ENCODE measurements at regions not wholly inside any gene's neighbourhood (a gene's known extent, or its start where the extent isn't known, plus 50 kb on each side); places are given as distances from the start of the nearest gene placed in this dataset.

DNA sequence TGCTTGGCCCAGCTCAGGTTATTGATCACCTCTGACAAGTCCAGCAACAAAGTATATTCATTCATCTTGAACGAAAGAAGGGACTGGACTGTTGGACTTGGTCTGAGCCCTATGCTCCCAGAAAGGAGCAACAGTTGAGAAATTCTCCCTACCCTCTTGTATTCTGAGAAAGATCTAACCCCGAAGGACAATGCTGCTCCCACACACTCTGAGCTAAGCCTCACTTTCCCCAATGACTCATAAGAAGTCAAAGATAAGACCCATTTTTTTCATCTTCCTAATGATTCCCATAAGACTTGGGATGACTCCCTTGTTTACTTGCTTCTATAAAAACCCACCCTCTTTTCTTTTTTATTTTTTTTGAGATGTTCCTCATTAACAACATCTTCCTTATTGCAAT, 549.4 kb upstream of the MDFIC2 start:
- TF ChIP-seq, protein P1, sequence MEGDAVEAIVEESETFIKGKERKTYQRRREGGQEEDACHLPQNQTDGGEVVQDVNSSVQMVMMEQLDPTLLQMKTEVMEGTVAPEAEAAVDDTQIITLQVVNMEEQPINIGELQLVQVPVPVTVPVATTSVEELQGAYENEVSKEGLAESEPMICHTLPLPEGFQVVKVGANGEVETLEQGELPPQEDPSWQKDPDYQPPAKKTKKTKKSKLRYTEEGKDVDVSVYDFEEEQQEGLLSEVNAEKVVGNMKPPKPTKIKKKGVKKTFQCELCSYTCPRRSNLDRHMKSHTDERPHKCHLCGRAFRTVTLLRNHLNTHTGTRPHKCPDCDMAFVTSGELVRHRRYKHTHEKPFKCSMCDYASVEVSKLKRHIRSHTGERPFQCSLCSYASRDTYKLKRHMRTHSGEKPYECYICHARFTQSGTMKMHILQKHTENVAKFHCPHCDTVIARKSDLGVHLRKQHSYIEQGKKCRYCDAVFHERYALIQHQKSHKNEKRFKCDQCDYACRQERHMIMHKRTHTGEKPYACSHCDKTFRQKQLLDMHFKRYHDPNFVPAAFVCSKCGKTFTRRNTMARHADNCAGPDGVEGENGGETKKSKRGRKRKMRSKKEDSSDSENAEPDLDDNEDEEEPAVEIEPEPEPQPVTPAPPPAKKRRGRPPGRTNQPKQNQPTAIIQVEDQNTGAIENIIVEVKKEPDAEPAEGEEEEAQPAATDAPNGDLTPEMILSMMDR (IDR thresholded peaks at IDR 0.05) = no peak
- TF ChIP-seq POLR2A (IDR thresholded peaks at IDR 0.05) = no peak

Data from uterus (tissue), 2 donors.